Fibroblast of skin of back (primary cell): ENCODE measurements at regions not wholly inside any gene's neighbourhood (a gene's known extent, or its start where the extent isn't known, plus 50 kb on each side); places are given as distances from the start of the nearest gene placed in this dataset.

Experiments
- DNase-seq: peaks from one replicate; pipeline ENCODE4 v3.0.0-alpha.2; 2013

DNA sequence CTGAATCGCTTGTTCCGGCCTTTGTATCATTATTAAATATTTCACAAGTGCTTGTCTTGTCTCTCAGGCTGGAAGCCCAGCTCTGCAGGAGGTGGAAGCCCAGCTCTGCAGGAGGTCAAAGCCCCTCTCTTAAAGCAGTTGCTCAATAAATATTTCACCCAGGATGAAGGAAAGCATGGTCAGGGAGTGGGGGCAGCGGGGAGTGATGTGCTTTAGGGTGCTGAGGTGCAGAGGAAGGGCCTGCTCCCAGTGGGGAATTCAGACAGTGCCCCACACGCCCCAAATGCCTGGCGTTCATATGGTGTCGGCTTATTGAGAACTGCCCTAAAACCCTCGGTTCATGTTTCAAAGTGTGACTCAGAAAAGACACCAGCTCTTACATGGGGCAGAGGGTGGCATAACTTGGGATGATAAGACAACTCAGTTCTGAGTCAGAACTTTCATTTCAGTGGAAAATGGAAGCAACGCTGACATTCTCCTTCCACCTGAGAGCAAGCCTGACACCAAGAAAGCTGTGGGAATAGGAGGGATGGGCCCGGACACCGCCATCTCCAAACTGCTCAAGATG is 114.3 kb upstream of the DAP start:
- DNase-seq = peak; percentile 29

DNA sequence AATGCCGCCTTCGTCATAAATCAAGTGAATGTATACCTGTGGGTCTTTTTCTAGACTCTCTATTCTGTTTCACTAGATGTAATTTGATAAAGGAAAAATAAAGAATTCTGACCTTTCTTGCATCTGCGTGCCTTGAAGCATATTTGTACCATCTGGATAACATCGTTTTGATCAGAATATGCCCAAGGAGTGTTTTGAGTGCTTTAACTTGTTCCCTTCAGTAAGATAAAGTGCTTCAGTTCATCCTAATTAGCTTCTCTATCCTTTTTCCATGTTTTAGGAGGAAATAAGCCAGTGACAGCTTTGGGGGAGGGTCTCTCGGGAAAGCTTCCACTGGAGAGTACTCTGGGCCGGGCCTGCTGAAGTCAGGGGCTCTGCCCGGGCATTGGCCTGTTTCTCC is 113.5 kb upstream of the DAP start:
- DNase-seq = no peak

DNA sequence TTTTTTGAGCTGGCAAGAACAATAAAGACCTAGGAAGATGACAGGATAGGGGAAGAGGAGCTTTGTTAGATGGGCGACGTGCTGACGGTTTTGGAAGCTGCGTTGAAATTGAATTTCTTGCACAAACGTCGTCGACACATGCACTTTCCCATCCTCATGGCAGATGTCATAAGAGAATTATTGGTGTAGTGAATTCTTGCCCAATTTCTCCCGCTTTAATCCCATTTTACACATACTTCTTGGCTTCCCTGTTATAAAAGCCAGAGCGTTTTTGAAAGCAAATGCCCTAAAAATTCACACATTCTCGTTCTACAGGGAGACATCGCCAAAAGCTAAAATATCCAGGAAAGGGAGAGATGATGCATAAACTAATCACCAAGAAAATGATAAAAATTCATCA is 109.8 kb upstream of the DAP start:
- no peak for DNase-seq

DNA sequence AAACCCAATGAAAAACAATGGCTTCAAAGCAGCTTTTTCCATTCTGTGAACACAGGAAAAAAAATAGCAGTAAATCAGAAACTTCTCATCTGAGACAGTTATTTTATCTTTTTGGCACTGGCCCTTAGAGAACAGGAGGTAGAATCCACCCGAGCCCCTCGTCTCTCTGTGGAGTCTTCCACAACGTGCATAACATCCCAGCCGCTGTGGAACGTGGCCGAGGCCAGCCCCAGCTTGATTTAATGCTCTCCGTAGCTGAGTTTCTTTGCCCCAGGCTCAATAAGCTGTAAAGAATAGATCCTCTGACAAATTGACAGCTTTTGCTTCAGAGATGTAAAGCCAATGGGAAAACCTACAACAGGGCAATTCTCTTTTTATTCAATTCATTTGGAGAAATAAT is 107.9 kb upstream of the DAP start:
- DNase-seq = no peak

DNA sequence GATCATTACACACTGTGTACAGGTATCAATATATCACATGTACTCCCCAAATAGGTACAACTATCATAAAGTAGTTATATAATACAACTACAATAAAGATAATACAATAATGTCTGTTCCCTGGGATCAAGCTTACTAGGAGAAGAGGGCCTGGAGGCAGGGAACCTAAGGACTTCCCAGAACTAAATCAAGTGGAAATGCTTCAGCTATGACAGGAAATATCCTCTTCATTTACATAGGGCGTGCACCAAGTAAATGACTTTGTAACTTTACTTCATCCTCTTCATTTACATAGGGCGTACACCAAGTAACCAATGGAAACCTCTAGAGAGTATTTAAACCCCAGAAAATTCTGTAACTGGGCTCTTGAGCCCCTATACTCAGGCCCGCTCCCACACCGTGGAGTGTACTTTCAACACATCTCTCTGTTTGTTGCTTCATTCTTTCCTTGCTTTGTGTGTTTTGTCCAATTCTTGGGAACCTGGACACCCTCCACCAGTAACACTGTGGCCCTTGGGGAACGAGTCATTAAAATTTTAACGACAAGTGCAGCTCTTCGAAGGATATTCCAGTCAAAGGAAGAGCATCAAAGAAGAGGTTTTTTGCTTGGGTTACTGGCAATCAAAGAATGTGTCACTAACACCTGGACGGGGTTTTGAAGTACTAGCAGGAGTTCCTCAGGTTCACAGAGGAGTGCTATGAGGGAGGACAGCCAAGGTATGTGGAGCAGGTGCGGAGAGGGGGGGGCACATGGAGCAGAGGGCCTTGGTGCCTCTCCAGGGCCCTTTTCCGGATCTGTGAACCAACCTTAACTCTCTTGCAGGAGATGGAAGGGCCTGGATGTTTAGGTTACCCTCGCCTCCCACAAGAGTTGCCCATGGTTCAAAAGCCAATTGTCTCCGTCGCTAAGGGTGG is 106.6 kb upstream of the DAP start:
- DNase-seq = no peak

DNA sequence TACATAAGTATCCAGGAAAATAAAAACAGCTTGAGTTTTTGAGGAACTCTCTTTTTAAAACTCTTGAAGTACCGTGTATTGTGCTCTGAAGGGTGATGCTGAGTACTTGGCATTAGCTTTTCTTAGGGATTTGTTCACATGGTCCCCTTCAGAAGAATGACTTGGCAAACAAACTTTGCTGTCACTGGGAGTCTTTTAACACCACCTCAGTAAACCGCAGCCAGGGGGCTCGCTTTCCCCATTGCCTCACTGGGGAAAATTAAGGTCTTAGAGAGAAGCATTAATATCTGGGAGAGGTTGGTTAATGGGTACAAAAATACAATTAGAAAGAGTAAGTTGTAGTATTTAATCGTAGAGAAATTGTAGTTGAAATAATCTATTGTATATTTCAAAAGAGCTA is 105.9 kb upstream of the DAP start:
- DNase-seq = no peak

DNA sequence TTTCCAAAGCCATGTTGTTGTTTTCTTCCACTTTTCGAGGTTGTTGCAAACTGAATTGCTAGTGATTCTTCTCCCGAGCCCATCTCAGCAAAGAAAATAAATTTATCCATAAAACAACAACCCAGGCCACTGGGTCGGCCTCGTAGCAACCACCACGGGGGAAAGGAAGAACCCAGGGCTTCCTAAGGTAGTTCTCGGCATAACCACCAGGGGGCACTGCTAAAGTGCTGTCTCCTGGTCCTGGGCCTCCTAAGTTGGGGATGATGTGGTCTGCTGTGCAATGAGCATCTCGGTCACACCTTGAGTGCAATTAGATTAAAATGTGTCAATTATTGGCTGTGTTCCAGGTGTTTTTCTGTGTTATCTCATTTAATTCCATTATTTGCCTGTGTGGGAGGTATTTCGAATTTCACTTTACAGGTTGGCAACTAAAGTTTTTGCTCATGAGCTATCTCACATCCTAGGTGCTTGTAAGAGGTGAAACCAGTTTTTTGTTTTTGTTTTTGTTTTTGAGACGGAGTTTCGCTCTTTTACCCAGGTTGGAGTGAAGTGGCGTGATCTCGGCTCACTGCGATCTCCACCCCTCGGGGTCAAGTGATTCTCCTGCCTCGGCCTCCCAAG is 102.8 kb upstream of the DAP start:
- DNase-seq = peak; percentile 45

DNA sequence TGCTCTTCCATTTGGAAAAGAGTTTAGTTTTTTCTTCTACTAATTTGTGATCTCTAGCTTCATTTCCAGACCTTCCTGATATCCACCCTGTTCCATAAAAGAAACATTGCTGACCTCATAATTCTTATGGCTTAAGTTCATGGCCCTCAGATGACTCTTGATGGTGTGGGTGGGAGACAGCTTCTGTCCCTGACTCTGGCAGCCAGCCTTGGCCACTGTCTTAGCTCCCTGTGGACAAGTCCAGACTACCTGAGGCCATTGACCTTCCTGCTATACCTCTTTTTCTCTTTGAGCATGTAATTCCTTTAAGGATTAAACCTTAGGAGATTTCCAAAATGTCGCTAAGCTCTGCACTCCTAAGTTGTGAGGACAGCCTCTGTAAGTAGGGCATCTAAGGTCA is 101.1 kb upstream of the DAP start:
- DNase-seq = no peak

DNA sequence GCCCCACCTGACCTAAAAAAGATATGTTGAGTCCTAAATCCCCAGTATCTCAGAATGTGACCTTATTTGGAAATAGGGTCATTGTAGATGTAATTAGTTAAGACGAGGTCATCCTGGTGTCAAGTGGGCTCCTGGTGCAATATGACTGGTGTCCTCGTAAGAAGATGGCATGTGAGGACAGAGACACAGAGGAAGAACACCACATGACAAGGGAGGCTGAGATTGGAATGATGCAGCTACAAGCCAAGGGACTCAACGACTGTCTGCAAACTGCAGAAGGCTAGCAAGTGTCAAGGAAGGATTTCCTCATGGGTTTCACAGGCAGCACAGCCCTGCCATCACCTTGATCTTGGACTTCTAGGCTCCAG is 100.4 kb upstream of the DAP start:
- DNase-seq = no peak

DNA sequence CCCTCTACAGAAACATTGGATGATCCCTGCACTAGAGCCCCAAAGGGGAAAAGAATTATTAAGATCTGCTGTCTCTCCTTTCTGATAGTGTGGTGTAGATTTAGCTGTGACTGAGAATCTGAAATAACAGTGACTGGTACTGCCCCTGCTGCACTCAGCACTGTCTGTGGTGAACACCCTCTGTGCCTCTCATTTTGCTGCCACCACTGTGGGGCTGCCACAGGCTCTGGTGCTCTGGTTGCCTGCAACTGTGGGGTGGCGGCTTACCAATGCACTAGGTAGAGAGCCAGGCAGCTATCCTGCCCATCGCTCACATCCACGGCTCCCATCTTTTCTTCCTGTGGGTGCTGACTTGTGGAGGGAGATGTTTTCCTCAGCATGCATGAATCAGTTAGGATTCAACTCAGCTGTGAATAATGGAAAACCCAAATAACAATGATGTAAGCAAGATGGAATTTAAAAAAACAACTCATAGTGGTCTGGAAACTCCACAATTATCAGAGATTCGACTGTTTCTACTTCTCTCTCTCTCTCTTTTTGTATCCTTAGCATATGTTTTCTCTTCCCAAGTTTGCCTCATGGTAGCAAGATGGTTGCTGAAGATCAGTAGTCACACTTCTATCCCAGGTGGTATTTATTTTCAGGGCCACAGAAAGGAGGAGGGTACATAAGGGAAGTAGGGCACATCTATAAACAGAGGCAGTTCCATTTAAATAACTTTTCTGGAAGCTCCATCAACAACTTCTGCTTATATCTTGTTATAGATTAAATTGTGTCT is 99.8 kb upstream of the DAP start:
- peak; percentile 85 for DNase-seq

DNA sequence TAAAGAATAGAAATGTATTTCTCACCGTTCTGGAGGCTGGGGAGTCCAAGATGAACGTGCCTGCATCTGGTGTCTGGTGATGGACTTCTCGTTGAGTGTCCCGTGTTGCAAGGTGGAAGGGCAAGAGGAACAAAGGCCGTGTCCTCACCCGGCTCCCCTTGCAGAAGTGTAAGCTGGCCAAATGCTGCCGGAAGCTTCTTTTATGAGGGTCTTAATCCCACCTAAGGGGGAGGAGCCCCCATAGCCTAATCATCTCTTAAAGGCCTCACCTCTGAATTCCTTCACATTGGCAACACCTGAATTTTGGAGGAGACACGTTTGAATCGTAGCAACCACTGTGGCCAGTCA is 99.1 kb upstream of the DAP start:
- no peak for DNase-seq

DNA sequence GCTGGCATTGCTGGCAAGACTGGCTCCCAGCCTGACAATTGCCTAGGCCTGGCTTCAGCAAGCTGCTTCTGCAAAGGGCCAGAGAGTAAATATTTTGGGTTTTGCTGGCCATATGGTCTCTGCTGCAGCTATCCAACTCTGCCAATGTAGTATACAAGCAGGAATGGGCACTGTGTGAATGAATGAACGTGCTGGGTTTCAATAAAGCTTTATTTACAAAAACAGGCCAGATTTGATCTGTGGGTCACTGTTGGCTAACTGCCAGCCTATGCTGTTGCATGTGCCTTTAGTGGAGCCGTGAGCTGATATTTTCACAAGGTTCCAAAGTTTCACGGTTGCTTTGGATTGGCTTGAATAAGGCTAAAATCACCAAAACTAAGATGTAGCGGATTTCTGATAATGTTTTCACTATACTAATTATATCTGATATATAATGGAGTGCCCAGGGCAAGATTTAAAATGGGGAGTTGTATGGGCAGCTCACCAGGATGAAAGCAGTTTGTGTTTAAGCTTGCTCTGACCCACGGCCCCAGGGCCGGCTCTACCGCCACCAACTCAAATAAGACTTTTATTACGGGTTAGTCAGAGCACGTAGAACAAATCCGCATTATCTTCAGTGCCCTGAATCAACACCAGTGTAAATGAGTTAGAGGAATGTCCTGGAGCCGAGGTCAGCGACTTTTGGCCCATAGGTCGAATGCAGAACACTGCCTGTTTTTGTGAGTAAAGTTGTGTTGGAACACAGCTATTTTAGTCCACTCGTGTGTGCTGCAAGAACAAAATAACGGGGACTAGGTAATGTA is 98.6 kb upstream of the DAP start:
- DNase-seq = no peak

DNA sequence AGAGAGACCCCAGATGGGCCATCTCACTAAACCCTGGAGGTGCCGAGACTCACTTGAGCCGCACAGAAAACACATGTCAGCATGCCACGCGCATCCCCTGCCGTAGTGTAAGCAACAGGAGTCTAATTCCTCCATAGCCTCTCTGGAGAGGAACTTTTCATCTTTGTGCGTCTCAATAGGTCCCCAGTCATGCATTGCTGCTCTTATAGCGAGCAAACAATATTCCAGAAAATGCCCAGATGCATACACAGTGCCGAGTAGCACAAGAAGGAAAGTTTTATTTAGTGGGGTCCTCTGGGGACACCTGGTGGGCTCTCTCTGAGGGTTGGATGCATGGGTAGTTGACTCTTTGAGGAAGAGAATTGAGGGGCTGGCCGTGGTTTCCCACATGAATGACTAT is 97.9 kb upstream of the DAP start:
- DNase-seq = no peak

DNA sequence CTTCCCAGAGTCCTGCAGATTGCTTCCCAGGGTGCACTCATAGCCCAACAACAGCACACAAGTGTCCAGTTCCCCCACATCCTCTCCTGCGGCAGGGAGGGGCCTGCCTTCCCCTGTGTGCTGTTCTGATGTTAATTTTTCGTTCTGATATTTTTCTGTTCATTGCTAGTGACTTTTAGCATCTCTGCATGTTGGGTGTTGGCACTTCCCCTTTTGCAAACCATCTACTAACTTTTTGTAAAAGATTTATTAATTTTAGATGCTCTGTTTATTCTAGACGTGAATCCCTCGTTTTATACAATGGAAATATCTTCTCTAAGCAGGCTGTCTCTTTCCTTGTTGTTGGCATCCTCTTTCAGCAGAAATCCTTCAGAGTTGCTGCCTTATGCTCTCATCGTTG is 97.3 kb upstream of the DAP start:
- no peak for DNase-seq

DNA sequence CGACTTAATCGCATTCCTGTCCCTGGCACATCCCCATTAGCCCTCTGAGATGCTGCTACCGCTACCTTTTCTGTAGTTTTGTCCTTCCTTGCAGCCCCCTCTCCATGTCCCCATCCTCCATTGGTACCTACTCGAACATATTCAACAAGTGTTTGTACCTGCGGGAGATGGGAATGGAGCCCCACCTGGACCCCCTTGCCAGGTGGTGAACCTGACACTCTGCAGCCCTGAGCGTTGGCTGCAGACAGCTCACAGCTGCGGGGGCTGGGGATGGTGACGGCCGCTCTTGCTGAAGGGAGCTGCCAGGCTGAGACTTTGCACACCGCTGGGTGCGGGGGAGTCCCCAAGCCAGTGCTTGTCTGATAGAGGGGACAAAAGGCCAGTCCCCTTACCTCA is 96.3 kb upstream of the DAP start:
- DNase-seq = no peak

DNA sequence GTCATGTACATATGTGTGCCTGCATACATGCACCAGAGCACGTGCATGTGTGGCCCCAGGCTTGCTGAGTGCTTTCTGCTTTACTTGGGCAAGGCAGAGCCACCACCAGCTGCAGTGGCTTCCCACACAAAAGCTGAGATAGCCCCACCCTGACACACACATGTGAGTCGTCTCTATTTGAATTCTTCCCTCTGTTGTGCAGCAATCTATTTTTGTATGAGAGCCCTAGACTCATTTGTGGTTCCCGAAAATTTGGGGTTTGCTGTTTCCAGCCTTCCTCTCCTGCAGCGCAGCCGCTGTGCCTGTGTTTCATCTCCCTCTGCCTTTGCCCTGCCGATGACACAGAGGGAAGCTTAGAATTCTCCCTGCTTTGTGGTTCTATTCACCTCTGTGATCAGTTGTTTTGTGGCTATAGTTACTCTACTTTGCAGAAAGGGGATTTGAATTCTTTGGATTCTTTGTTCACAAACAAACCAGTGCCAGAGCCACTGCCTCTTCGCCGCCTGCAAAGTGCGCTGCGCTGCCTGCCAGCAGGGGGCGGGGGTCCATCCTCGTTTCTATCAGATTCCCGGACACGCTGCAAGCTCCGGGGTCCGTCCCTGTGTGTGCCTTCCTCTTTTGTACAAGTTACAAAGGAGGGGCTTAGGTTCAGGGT is 95.8 kb upstream of the DAP start:
- peak; percentile 88 for DNase-seq

DNA sequence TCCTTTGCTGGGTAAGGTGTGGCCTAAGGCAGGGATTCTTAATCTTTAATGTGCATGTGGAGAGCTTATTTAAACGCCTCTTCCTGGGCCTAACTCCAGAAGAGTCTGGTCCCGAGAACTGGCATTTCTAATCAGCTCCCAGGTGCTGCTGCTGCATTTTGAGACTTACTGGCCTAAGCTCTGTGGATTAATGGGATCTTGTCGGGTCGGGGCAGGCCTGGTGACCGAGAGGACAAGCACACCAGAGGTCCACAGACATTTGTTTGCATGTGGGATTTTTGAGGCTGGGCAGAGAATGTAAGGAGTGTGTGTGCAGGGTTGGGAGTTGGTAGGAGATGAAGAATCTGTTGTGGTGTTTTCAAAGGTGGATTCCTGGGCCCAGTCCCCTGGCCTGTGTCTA is 95.0 kb upstream of the DAP start:
- DNase-seq = no peak

DNA sequence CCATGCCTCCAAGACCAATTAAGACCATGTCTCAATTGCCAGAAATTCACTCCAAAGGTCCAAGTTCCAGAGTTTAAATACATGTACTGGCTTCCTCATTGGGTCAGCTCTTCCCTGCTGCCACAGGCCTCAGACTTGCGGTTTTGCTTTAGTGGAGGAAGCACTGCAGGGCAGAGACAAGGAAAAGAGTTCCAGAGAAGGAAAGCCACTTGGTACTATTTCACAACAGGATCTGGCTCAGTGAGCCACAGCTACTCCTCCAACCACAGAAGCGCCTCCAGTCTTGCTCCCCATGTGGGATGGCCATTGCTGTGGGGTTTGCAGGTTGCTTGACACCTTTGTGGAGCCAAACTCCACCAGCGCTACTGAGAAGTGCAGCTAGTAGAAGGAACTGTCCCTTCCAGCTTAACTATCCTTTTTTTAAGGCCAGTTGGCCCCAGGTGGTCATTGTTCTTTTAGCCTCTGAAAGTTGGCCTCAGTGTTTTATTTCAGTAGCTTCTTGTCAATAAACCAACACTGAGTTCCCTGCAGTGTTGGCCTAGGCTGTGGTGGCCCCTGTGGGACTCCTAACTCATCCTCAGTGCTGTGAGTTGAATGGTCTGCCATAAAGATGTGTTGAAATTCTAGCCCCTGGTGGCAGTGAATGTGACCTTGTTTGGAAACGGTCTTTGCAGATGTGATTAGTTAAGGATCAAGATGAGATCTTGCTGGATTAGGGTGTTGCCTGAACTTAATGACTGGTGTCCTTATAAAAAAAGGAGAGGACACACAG is 93.7 kb upstream of the DAP start:
- no peak for DNase-seq

DNA sequence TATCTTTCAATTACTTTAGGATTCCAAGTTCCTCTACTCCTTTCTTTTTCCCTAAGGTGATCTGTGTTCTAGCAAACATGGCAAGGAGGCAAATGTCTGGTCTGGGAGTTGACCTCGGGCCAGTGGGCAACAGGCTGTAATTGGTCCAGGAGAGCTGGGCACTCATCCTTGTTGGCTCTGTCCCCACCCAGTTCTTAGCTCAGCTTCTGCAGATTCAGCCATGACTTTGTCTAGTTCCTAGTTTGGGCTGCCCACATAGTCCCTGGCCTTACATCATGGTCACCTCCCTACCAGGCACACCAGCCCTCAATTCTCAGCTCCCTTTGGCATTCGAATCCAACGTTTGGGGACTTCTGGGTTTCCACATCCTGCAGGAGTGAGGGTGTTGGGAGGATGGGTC is 92.1 kb upstream of the DAP start:
- no peak for DNase-seq

DNA sequence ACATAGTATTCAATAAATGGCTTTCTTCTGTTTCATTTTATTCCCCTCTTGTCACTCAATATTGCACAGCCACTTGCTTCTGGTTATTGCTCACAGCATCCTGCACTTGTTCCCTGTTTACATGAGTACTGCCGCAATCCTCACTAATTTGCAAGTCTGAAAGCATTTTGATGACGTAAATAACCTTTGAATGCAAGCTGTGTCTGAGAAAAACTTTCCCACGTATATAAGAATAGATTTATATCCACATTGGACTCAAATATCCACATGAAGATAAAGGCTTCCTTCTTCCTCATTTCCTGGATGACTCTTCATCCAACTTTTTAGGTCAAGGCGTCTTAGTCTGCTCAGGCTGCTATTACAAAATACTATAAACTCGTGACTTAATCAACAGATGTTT is 88.2 kb upstream of the DAP start:
- no peak for DNase-seq

DNA sequence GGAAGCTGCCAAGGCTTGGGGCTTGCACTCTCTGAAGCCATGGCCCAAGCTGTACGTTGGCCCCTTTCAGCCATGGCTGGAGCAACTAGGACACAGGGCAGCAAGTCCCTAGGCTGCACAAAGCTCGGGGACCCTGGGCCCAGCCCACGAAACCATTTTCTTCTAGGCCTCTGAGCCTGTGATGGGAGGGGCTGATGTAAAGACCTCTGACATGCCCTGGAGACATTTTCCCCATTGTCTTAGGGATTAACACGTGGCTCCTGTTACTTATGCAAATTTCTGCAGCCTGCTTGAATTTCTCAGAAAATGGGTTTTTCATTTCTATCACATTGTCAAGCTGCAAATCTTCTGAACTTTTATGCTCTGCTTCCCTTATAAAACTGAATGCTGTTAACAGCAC is 83.0 kb upstream of the DAP start:
- no peak for DNase-seq
